Activated effector memory CD4-positive, alpha-beta T cell treated with anti-CD3 and anti-CD28 coated beads, Interleukin-2, amount 50 U/mL, for 16 hours (primary cell): ENCODE measurements at regions not wholly inside any gene's neighbourhood (a gene's known extent, or its start where the extent isn't known, plus 50 kb on each side); places are given as distances from the start of the nearest gene placed in this dataset.

ENCODE experiments used
- DNase-seq: peaks from one replicate; pipeline ENCODE4 v3.0.0-alpha.2; 2020

- DNase-seq: no peak
These were observed 52.7 kb upstream of the PELI1 start for GRCh38 chr2:64196963-64197362.

- no peak for DNase-seq
These were observed 56.9 kb upstream of the PELI1 start for GRCh38 chr2:64201151-64201550.

- no peak for DNase-seq
These were observed 58.1 kb upstream of the PELI1 start for GRCh38 chr2:64202206-64202845.

GRCh38 chr2:64203131-64203857, 59.1 kb upstream of the PELI1 start:
- DNase-seq: no peak

- peak; percentile 78 for DNase-seq
These were observed 59.8 kb upstream of the PELI1 start for GRCh38 chr2:64203858-64204632.

GRCh38 chr2:64204703-64205102, 60.5 kb upstream of the PELI1 start:
- DNase-seq: no peak

- no peak for DNase-seq
These were observed 61.2 kb upstream of the PELI1 start for GRCh38 chr2:64205415-64205814.

GRCh38 chr2:64207573-64207972, 63.4 kb upstream of the PELI1 start:
- DNase-seq: no peak

- no peak for DNase-seq
These were observed 66.6 kb upstream of the PELI1 start for GRCh38 chr2:64210816-64211215.

- no peak for DNase-seq
These were observed 67.2 kb upstream of the PELI1 start for GRCh38 chr2:64211276-64211921.

GRCh38 chr2:64212346-64212745, 68.1 kb upstream of the PELI1 start:
- DNase-seq: no peak

- DNase-seq: peak; percentile 70
These were observed 68.6 kb upstream of the PELI1 start for GRCh38 chr2:64212801-64213321.

- DNase-seq: no peak
These were observed 69.5 kb upstream of the PELI1 start for GRCh38 chr2:64213532-64214275.

- DNase-seq: peak; percentile 77
These were observed 70.3 kb upstream of the PELI1 start for GRCh38 chr2:64214281-64215115.

- DNase-seq: no peak
These were observed 73.1 kb upstream of the PELI1 start for GRCh38 chr2:64217198-64217869.

- DNase-seq: no peak
These were observed 74.0 kb upstream of the PELI1 start for GRCh38 chr2:64218137-64218802.

- DNase-seq: no peak
These were observed 74.9 kb upstream of the PELI1 start for GRCh38 chr2:64219149-64219548.

GRCh38 chr2:64220265-64220664, 76.0 kb upstream of the PELI1 start:
- DNase-seq: no peak

- no peak for DNase-seq
These were observed 76.8 kb upstream of the PELI1 start for GRCh38 chr2:64220894-64221617.

GRCh38 chr2:64221935-64222334, 77.7 kb upstream of the PELI1 start:
- no peak for DNase-seq
